BE2C (cell line): ENCODE measurements at regions not wholly inside any gene's neighbourhood (a gene's known extent, or its start where the extent isn't known, plus 50 kb on each side); places are given as distances from the start of the nearest gene placed in this dataset.

Experiments used
- DNase-seq: peaks from one replicate; pipeline ENCODE4 v3.0.0-alpha.2; 2020
- H3K27me3 ChIP-seq: fragments of 250-450 bp; sonication (Bioruptor Pico); 2 replicates; pipeline ENCODE4 v1.5.1; 2020; ENCODE audit warnings: mild to moderate bottlenecking
- H3K36me3 ChIP-seq: fragments of 250-450 bp; sonication (Bioruptor Pico); 2 replicates; pipeline ENCODE4 v1.5.1; 2020; ENCODE audit warnings: mild to moderate bottlenecking
- H3K4me1 ChIP-seq: fragments of 250-450 bp; sonication (Bioruptor Pico); 2 replicates; pipeline ENCODE4 v1.5.1; 2020
- H3K4me3 ChIP-seq: 2 replicates; pipeline ENCODE4 v1.5.1; 2011; ENCODE audit warnings: low read depth, low read length
- H3K9me3 ChIP-seq: fragments of 250-450 bp; sonication (Bioruptor Pico); 2 replicates; pipeline ENCODE4 v1.5.1; 2020
- CTCF ChIP-seq: IDR thresholded peaks from 2 replicates; pipeline ENCODE4 v1.5.1; 2012; ENCODE audit warnings: mild to moderate bottlenecking, low read depth, low read length

DNA sequence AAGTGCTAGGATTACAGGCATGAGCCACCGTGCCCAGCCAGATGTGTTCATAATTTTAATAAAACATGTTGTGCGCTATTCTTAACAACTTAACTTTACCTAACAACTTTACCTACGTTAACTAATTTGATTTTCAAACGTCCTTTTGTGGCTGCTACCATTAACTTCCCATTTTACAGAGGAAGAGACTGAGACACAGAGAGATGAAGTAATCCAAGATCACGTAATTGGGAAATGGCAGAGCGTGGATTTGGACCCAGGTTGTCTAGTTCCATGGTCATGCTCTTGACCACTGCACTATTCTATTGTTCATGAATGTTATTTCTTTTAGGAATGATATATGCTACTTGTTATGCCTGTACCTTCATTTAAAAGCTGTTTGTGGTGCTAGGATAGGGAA is 80.3 kb upstream of the MTPN start:
- Histone ChIP-seq H3K9me3 (no peaks in the 10 kb centered on the region), H3K4me1 (no peaks in the 10 kb centered on the region), H3K27me3 (no peaks in the 10 kb centered on the region), H3K36me3 (no peaks in the 10 kb centered on the region), H3K4me3 (no peak overlapping the region)
- TF ChIP-seq CTCF: no peak
- DNase-seq: no peak

DNA sequence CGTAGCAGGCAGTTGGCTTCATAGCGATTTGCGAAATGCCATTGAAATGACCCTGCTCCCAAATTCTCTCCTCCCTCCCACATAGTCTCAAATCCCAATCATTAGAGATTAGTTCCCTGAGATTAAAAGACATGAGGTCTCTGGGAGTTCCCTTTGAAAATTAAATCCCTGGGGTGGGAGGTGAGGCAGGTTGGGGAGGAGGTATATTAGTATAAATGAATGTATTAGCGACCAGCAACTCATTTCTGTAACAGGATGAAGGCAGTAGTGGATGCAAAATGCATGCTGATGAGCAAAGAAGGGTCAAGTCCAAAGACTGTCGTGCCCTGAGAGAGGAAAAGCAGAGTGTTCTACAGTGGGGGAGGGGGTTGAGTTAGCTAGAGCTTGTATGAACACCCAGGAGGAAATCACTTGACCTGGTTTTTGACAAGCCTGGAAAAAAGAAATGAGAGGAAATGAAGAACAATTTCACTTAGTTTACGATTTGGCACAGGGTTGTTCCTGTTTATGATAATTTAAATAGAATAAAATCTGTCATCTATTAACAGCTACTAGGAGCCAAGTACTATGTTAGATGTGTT is 79.6 kb upstream of the MTPN start:
- no peaks in the 10 kb centered on the region for H3K27me3 ChIP-seq
- H3K4me3 ChIP-seq: no peak overlapping the region
- H3K36me3 ChIP-seq: no peaks in the 10 kb centered on the region
- DNase-seq: no peak
- H3K4me1 ChIP-seq: no peaks in the 10 kb centered on the region
- TF ChIP-seq CTCF: no peak
- H3K9me3 ChIP-seq: no peaks in the 10 kb centered on the region

GRCh38 chr7:136055266-136055665 is 78.1 kb upstream of the MTPN start:
- Histone ChIP-seq H3K4me3 (no peak overlapping the region), H3K4me1 (no peaks in the 10 kb centered on the region), H3K9me3 (no peaks in the 10 kb centered on the region), H3K27me3 (no peaks in the 10 kb centered on the region), H3K36me3 (no peaks in the 10 kb centered on the region)
- TF ChIP-seq CTCF: no peak
- no peak for DNase-seq

DNA sequence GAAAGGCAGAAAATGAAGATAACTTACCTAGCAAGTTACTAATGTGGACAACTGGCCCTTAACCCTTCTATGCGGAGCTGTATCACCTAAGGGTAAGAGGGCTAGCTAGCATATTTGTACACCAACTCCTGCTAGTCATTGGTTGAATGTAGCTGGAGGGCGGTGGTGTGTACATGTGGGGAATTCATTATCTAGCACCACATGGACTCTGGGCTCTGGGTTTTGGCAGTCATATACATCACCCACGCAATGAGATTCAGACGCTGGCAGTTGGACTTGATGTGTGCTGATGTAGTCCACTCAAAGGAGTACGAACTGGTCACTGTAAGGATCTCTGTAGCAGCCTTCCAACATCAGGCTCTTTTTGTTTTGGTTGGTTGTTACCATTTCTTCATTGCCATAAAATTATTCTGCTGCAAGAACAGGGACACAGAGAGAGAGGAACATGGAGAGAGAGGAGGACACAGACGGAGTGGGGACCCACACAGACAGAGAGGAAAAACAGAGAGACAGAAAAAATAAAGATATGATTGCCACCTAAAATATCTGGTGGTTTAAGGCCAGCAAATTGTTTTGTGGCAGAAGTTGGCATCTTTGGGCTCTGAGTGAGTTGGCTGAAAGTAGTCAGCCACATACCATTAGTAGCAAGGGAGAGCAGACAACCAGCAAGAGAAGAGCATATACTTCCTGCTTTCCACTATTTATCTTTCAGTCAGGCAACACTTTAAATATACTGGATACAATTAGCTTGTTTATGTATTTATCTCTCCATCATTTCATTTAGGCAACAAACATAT is 76.7 kb upstream of the MTPN start:
- H3K36me3 ChIP-seq: no peaks in the 10 kb centered on the region
- H3K27me3 ChIP-seq: no peaks in the 10 kb centered on the region
- H3K4me3 ChIP-seq: no peak overlapping the region
- no peak for TF ChIP-seq CTCF
- DNase-seq: no peak
- no peaks in the 10 kb centered on the region for H3K9me3 ChIP-seq
- no peaks in the 10 kb centered on the region for H3K4me1 ChIP-seq

GRCh38 chr7:136051203-136051928 is 74.2 kb upstream of the MTPN start:
- H3K4me3 ChIP-seq: no peak overlapping the region
- no peak for TF ChIP-seq CTCF
- no peaks in the 10 kb centered on the region for H3K9me3 ChIP-seq
- H3K4me1 ChIP-seq: no peaks in the 10 kb centered on the region
- DNase-seq: no peak
- no peaks in the 10 kb centered on the region for H3K27me3 ChIP-seq
- H3K36me3 ChIP-seq: no peaks in the 10 kb centered on the region

DNA sequence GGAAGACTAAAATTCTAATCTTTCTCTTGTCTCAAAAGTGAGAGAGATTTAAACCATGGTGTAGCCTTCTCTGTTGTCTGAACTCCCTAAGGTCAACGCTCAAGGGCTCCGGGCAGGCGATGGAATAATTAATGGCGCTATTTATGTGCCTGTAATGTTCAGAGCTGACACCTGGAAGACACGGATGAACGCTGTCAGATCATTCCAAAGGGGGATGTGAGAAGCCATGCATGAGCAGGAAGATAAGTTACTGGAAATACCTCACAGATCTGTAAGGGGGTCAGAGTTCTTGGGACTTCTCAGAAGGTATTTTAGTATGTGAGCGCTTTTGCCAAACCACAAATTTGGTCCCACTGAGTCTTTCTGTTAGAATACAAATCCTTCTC is 73.3 kb upstream of the MTPN start:
- Histone ChIP-seq H3K4me3 (no peak overlapping the region), H3K4me1 (no peaks in the 10 kb centered on the region), H3K27me3 (no peaks in the 10 kb centered on the region), H3K9me3 (no peaks in the 10 kb centered on the region), H3K36me3 (no peaks in the 10 kb centered on the region)
- no peak for DNase-seq
- TF ChIP-seq CTCF: no peak
